Subcutaneous abdominal adipose tissue (tissue), 5 donors: ENCODE measurements at regions not wholly inside any gene's neighbourhood (a gene's known extent, or its start where the extent isn't known, plus 50 kb on each side); places are given as distances from the start of the nearest gene placed in this dataset.

ENCODE experiments used
- H3K27ac ChIP-seq: one replicate; pipeline ENCODE4 v1.7.0; 2013; ENCODE audit warnings: low read depth, mild to moderate bottlenecking, inconsistent platforms, low read length, moderate library complexity
- H3K27me3 ChIP-seq, 5 donors: one replicate each; pipeline ENCODE4 v1.7.0; 2013; ENCODE audit warnings: low read length in 5 of 5, inconsistent platforms in 1 of 5; ENCODE audit not compliant: control insufficient read depth in 5 of 5, insufficient read depth in 4 of 5
- H3K36me3 ChIP-seq, 5 donors: one replicate each; pipeline ENCODE4 v1.7.0; 2013; ENCODE audit warnings: low read length in 5 of 5; ENCODE audit not compliant: control insufficient read depth in 5 of 5, insufficient read depth in 5 of 5
- H3K4me1 ChIP-seq, 5 donors: one replicate each; pipeline ENCODE4 v1.7.0; 2013; ENCODE audit warnings: low read length in 5 of 5, mild to moderate bottlenecking in 3 of 5, moderate library complexity in 1 of 5; ENCODE audit not compliant: control insufficient read depth in 5 of 5, insufficient read depth in 5 of 5
- H3K4me3 ChIP-seq, 5 donors: one replicate each; pipeline ENCODE4 v1.7.0; 2013; ENCODE audit warnings: low read length in 5 of 5, low read depth in 1 of 5
- H3K9ac ChIP-seq, 5 donors: one replicate each; pipeline ENCODE4 v1.7.0; 2013; ENCODE audit warnings: low read length in 5 of 5, mild to moderate bottlenecking in 4 of 5, moderate library complexity in 3 of 5
- H3K9me3 ChIP-seq, 5 donors: one replicate each; pipeline ENCODE4 v1.7.0; 2013; ENCODE audit warnings: low read length in 5 of 5; ENCODE audit not compliant: control insufficient read depth in 5 of 5
- donor health status: healthy.
- donor health status: healthy.
- donor health status: healthy.
- donor health status: healthy.
- donor health status: healthy.

DNA sequence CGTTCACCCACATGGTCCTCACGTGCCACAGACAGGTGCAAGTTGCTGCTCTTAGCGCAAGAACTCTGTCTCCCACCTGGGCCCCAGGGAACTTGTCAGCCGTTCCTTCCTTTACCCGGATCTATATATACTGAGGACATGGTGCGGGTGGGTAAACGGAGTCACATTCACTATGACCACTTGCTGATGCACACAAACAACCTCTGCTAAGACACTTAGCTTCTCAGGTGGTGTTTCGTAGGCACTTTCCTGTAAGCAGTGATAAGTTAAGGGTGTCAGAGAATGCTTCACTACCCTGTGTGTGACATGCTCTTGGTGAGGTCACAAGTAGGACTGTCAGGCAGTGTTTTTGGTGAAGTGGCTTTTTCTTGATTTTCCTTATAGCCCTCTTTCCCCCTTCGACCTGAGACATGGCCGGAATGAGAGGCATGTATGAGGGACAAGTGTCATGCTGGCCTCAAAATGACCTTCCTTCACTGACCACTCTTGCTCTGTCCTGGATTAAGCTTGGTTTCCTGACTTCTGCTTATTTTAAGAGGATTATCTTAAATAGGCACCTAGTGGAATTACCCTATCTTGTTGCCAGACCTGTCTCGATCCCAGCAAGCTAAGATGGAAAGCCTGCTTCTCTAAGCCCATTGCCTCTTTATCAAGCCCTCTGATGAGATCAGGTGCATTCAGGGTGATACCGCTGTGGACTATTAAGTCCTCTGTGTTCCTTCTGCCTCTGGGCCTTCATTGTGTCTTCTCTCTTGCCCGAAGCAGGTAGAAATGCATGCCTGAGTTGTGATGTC lies 97.1 kb upstream of the CELF4 start:
- Histone ChIP-seq H3K36me3 (no peaks in the 10 kb centered on the region), H3K27ac (no peak overlapping the region), H3K4me1 (peaks cover 0 to 4% (median 0%) of the 10 kb centered on the region in 5 donors), H3K9me3 (peaks cover 0 to 2% (median 0%) of the 10 kb centered on the region in 5 donors), H3K27me3 (no peaks in the 10 kb centered on the region), H3K9ac (no peak overlapping the region), H3K4me3 (no peak overlapping the region)

- Histone ChIP-seq H3K9me3 (peaks cover 0 to 2% (median 0%) of the 10 kb centered on the region in 5 donors), H3K27me3 (no peaks in the 10 kb centered on the region), H3K4me3 (no peak overlapping the region), H3K9ac (no peak overlapping the region), H3K4me1 (peaks cover 0 to 4% (median 0%) of the 10 kb centered on the region in 5 donors), H3K36me3 (no peaks in the 10 kb centered on the region), H3K27ac (no peak overlapping the region)
Observed at GRCh38 chr18:37662099-37662498, 96.5 kb upstream of the CELF4 start.

DNA sequence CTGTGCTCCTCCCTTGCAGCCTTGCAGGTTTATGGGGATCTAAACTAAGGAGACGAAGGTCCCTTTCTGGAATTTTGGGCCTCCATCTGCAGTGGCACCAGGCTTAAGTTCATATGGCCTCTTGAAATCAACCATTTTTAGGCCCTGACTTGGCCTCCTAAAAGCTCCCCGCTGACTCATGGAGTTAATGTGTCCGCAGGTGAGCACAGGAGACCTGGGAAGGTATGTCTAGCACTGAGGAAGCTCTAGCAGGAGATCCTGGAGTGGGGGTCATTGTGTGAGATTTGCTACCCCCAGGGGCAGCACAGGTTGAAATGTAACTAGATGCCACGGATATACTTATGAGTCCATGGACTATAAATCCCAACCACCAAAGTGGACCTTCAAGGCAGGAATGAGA lies 95.9 kb upstream of the CELF4 start:
- Histone ChIP-seq H3K36me3 (no peaks in the 10 kb centered on the region), H3K9me3 (peaks cover 0 to 2% (median 0%) of the 10 kb centered on the region in 5 donors), H3K27me3 (no peaks in the 10 kb centered on the region), H3K4me3 (no peak overlapping the region), H3K27ac (no peak overlapping the region), H3K4me1 (peaks cover 0 to 4% (median 0%) of the 10 kb centered on the region in 5 donors), H3K9ac (no peak overlapping the region)

- H3K36me3 ChIP-seq: no peaks in the 10 kb centered on the region
- H3K27ac ChIP-seq: no peak overlapping the region
- no peak overlapping the region for H3K4me3 ChIP-seq
- H3K27me3 ChIP-seq: no peaks in the 10 kb centered on the region
- peaks cover 0 to 2% (median 0%) of the 10 kb centered on the region in 5 donors for H3K9me3 ChIP-seq
- no peak overlapping the region for H3K9ac ChIP-seq
- peaks cover 0 to 4% (median 0%) of the 10 kb centered on the region in 5 donors for H3K4me1 ChIP-seq
Observed at GRCh38 chr18:37661061-37661460, 95.5 kb upstream of the CELF4 start.

GRCh38 chr18:37660658-37661057 lies 95.1 kb upstream of the CELF4 start:
- no peaks in the 10 kb centered on the region for H3K36me3 ChIP-seq
- H3K9me3 ChIP-seq: peaks cover 0 to 2% (median 0%) of the 10 kb centered on the region in 5 donors
- no peaks in the 10 kb centered on the region for H3K27me3 ChIP-seq
- no peak overlapping the region for H3K27ac ChIP-seq
- no peak overlapping the region for H3K9ac ChIP-seq
- H3K4me1 ChIP-seq: peaks cover 0 to 4% (median 0%) of the 10 kb centered on the region in 5 donors
- H3K4me3 ChIP-seq: no peak overlapping the region

DNA sequence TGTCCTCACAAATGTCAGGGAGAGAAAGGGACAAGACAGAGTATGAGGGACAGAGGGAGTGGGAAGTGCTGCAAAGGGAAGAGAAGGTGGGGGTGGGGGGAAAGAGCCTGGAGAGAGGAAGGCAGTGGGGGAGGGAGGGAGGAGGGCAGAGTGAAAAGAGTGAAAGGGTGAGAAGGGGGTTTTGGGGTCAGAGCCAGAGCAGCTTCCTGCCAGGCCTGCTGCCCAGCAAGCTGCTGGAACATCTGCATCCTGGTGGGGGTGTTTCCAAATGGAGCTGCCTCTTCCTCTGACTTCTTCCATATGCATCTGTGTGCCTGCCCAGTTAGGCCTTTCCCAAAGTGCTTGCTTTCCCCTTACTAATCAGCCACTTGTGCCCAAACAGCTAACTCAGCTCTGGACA lies 94.3 kb upstream of the CELF4 start:
- Histone ChIP-seq H3K4me1 (peaks cover 0 to 4% (median 0%) of the 10 kb centered on the region in 5 donors), H3K9me3 (peaks cover 0 to 2% (median 0%) of the 10 kb centered on the region in 5 donors), H3K4me3 (no peak overlapping the region), H3K27ac (no peak overlapping the region), H3K36me3 (no peaks in the 10 kb centered on the region), H3K9ac (no peak overlapping the region), H3K27me3 (no peaks in the 10 kb centered on the region)

DNA sequence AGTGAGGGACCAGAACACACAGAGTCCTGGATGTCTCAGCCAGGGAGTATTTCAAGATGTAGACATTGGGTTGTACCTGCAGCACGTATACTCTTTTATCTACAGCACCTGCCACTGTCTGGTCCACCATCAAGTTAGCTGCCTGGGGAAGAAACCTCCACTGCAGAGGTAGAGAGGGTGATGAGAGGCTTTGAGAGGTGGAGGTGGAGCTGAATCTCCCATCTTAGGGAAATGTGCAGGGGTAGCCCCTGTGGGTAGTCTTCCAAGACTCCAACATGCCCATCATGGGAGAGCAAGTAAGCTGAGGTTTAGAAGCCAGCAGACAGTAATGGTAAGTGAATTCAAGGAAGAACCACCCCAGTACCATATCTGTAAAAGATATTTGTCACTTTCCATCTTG lies 93.3 kb upstream of the CELF4 start:
- no peak overlapping the region for H3K9ac ChIP-seq
- H3K27me3 ChIP-seq: no peaks in the 10 kb centered on the region
- no peak overlapping the region for H3K27ac ChIP-seq
- no peak overlapping the region for H3K4me3 ChIP-seq
- peaks cover 0 to 2% (median 0%) of the 10 kb centered on the region in 5 donors for H3K9me3 ChIP-seq
- no peaks in the 10 kb centered on the region for H3K36me3 ChIP-seq
- peaks cover 0 to 4% (median 0%) of the 10 kb centered on the region in 5 donors for H3K4me1 ChIP-seq

GRCh38 chr18:37657493-37657892 lies 91.9 kb upstream of the CELF4 start:
- no peak overlapping the region for H3K9ac ChIP-seq
- peaks cover 0 to 4% (median 0%) of the 10 kb centered on the region in 5 donors for H3K4me1 ChIP-seq
- no peaks in the 10 kb centered on the region for H3K27me3 ChIP-seq
- no peaks in the 10 kb centered on the region for H3K36me3 ChIP-seq
- H3K27ac ChIP-seq: no peak overlapping the region
- H3K4me3 ChIP-seq: no peak overlapping the region
- peaks cover 0 to 2% (median 0%) of the 10 kb centered on the region in 5 donors for H3K9me3 ChIP-seq

DNA sequence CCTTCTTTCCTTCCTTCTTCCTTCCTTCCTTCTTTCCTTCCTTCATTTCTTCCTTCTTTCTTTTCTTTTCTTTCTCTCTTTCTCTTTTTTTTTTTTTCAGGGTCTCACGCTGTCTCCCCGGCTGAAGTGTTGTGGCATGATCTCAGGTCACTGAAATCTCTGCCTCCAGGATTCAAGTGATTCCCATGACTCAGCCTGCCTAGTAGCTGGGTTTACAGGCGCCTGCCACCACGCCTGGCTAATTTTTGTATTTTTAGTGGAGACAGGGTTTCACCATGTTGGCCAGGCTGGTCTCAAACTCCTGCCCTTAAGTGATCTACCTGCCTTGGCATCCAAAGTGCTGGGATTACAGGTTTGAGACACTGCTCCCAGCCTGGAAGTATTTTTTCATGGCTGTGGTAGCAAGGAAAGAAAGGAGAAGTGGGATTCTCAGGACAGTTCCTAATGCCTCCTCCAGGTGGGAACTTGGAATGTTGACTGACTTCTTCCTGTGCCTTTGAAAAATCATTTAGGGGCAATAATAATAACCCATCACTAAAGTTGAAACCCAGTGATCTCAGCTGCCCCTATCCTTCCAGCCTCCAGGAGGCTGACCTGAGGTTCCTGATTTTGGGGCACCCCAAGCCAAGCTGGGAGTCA lies 89.3 kb upstream of the CELF4 start:
- H3K27me3 ChIP-seq: no peaks in the 10 kb centered on the region
- no peaks in the 10 kb centered on the region for H3K36me3 ChIP-seq
- no peak overlapping the region for H3K4me3 ChIP-seq
- no peak overlapping the region for H3K27ac ChIP-seq
- no peaks in the 10 kb centered on the region for H3K9me3 ChIP-seq
- peaks cover 0 to 4% (median 0%) of the 10 kb centered on the region in 5 donors for H3K4me1 ChIP-seq
- no peak overlapping the region for H3K9ac ChIP-seq

- Histone ChIP-seq H3K9me3 (peaks cover 0 to 4% (median 0%) of the 10 kb centered on the region in 5 donors), H3K27ac (no peak overlapping the region), H3K4me1 (peaks cover 0 to 4% (median 0%) of the 10 kb centered on the region in 5 donors), H3K4me3 (no peak overlapping the region), H3K9ac (no peak overlapping the region), H3K27me3 (no peaks in the 10 kb centered on the region), H3K36me3 (no peaks in the 10 kb centered on the region)
Observed at GRCh38 chr18:37654034-37654433, 88.4 kb upstream of the CELF4 start.
